ENCODE measurements at regions not wholly inside any gene's neighbourhood (a gene's known extent, or its start where the extent isn't known, plus 50 kb on each side); places are given as distances from the start of the nearest gene placed in this dataset. TPM values are rescaled to one million over a fixed set of nuclear protein-coding genes. Genes with fewer than 3 reads are reported as not detected.

- no peak overlapping the region for H2AFZ ChIP-seq
- WGBS, 2 experiments (ENCODE audit: low coverage in 1 of 2, low lambda C conversion rate in 2 of 2, missing lambda C conversion rate in 2 of 2): 94 to 98% methylated on average over 2 of the region's 2 CpGs
- H3K27me3 ChIP-seq (replicated peaks; ENCODE audit: insufficient read depth): no peaks in the 10 kb centered on the region
- no peak overlapping the region for H3K27ac ChIP-seq
- H3K36me3 ChIP-seq (ENCODE audit: low read depth): no peaks in the 10 kb centered on the region
- H3K79me2 ChIP-seq (ENCODE audit: insufficient read depth): no peaks in the 10 kb centered on the region
- in situ Hi-C loops (cut with MboI): no loop called here
- no peak for TF ChIP-seq EZH2phosphoT487 (IDR thresholded peaks at IDR 0.05; ENCODE audit: insufficient read depth, low read depth)
- no peak for TF ChIP-seq EZH2 (IDR thresholded peaks at IDR 0.05; ENCODE audit: insufficient read depth, poor library complexity, severe bottlenecking)
- no peaks in the 10 kb centered on the region; the same call in 1 of the 2 replicates for H4K20me1 ChIP-seq (ENCODE audit: insufficient read depth)
- H3K4me2 ChIP-seq (ENCODE audit: unreplicated experiment): no peak overlapping the region
- peak; percentile 3 for DNase-seq
- no peak overlapping the region for H3K4me3 ChIP-seq
- no peaks in the 10 kb centered on the region for H3K9me3 ChIP-seq (ENCODE audit: low read depth)
- H3K4me1 ChIP-seq (ENCODE audit: insufficient read depth): peaks cover 24% of the 10 kb centered on the region
- H3K9me2 ChIP-seq (ENCODE audit: insufficient read depth): no peaks in the 10 kb centered on the region
- H3F3A ChIP-seq (ENCODE audit: insufficient read depth): peaks cover 28% of the 10 kb centered on the region
- no peak overlapping the region for H3K9ac ChIP-seq
These were observed 56.4 kb upstream of the C1GALT1 start for GRCh38 chr7:7125963-7126362.

- Histone ChIP-seq H3F3A (ENCODE audit: insufficient read depth) (peaks cover 12% of the 10 kb centered on the region), H3K4me3 (no peak overlapping the region), H3K9me2 (ENCODE audit: insufficient read depth) (no peaks in the 10 kb centered on the region), H2AFZ (no peak overlapping the region), H3K9me3 (ENCODE audit: low read depth) (no peaks in the 10 kb centered on the region), H3K27ac (no peak overlapping the region), H3K4me1 (ENCODE audit: insufficient read depth) (peaks cover 8% of the 10 kb centered on the region), H3K9ac (no peak overlapping the region), H3K79me2 (ENCODE audit: insufficient read depth) (no peaks in the 10 kb centered on the region), H3K36me3 (ENCODE audit: low read depth) (no peaks in the 10 kb centered on the region), H3K27me3 (replicated peaks; ENCODE audit: insufficient read depth) (no peaks in the 10 kb centered on the region), H4K20me1 (ENCODE audit: insufficient read depth) (no peaks in the 10 kb centered on the region), H3K4me2 (ENCODE audit: unreplicated experiment) (no peak overlapping the region)
- WGBS, 2 experiments (ENCODE audit: low coverage in 1 of 2, low lambda C conversion rate in 2 of 2, missing lambda C conversion rate in 2 of 2): 91 to 96% methylated on average over 1 of the region's 1 CpG
- TF ChIP-seq EZH2phosphoT487 (IDR thresholded peaks at IDR 0.05; ENCODE audit: insufficient read depth, low read depth) (no peak), EZH2 (IDR thresholded peaks at IDR 0.05; ENCODE audit: insufficient read depth, poor library complexity, severe bottlenecking) (no peak)
- in situ Hi-C loops (cut with MboI): no loop called here
- DNase-seq: no peak
These were observed 54.6 kb upstream of the C1GALT1 start for GRCh38 chr7:7127773-7128172.

- Histone ChIP-seq H2AFZ (peak overlapping the region; percentile 52; the same call in 1 of the 2 replicates), H4K20me1 (ENCODE audit: insufficient read depth) (no peaks in the 10 kb centered on the region), H3K79me2 (ENCODE audit: insufficient read depth) (no peaks in the 10 kb centered on the region), H3K9me2 (ENCODE audit: insufficient read depth) (no peaks in the 10 kb centered on the region), H3K4me1 (ENCODE audit: insufficient read depth) (no peaks in the 10 kb centered on the region; the same call in 1 of the 2 replicates), H3K9ac (no peak overlapping the region), H3K4me2 (ENCODE audit: unreplicated experiment) (no peak overlapping the region), H3F3A (ENCODE audit: insufficient read depth) (no peaks in the 10 kb centered on the region), H3K9me3 (ENCODE audit: low read depth) (no peaks in the 10 kb centered on the region), H3K27me3 (replicated peaks; ENCODE audit: insufficient read depth) (no peaks in the 10 kb centered on the region), H3K27ac (no peak overlapping the region), H3K4me3 (no peak overlapping the region), H3K36me3 (ENCODE audit: low read depth) (no peaks in the 10 kb centered on the region)
- DNase-seq: no peak
- no peak for TF ChIP-seq EZH2phosphoT487 (IDR thresholded peaks at IDR 0.05; ENCODE audit: insufficient read depth, low read depth)
- TF ChIP-seq EZH2 (IDR thresholded peaks at IDR 0.05; ENCODE audit: insufficient read depth, poor library complexity, severe bottlenecking): no peak
- WGBS, 2 experiments (ENCODE audit: low coverage in 1 of 2, low lambda C conversion rate in 2 of 2, missing lambda C conversion rate in 2 of 2): 41 to 47% methylated on average over 3 of the region's 3 CpGs
- in situ Hi-C loops (cut with MboI): no loop called here
These were observed 53.0 kb upstream of the C1GALT1 start for GRCh38 chr7:7129381-7129780.

GRCh38 chr7:7131273-7131672 is 51.1 kb upstream of the C1GALT1 start:
- no peak overlapping the region for H3K9ac ChIP-seq
- no peaks in the 10 kb centered on the region for H3K9me2 ChIP-seq (ENCODE audit: insufficient read depth)
- 92 to 100% methylated on average over 1 of the region's 1 CpG for WGBS, 2 experiments (ENCODE audit: low coverage in 1 of 2, low lambda C conversion rate in 2 of 2, missing lambda C conversion rate in 2 of 2)
- H2AFZ ChIP-seq: no peak overlapping the region
- H3K4me3 ChIP-seq: no peak overlapping the region
- H3K27me3 ChIP-seq (replicated peaks; ENCODE audit: insufficient read depth): no peaks in the 10 kb centered on the region
- no peaks in the 10 kb centered on the region for H3K36me3 ChIP-seq (ENCODE audit: low read depth)
- peaks cover 4% of the 10 kb centered on the region; the same call in 1 of the 2 replicates for H3K4me1 ChIP-seq (ENCODE audit: insufficient read depth)
- no peak for DNase-seq
- no peaks in the 10 kb centered on the region for H3K9me3 ChIP-seq (ENCODE audit: low read depth)
- no peak overlapping the region for H3K4me2 ChIP-seq (ENCODE audit: unreplicated experiment)
- 0 out of 2 replicates have a peak, but pooled peaks cover under 1% of the 10 kb centered on the region for H3F3A ChIP-seq (ENCODE audit: insufficient read depth)
- no peaks in the 10 kb centered on the region for H3K79me2 ChIP-seq (ENCODE audit: insufficient read depth)
- in situ Hi-C loops (cut with MboI): no loop called here
- no peak overlapping the region for H3K27ac ChIP-seq
- no peaks in the 10 kb centered on the region for H4K20me1 ChIP-seq (ENCODE audit: insufficient read depth)
- TF ChIP-seq EZH2 (IDR thresholded peaks at IDR 0.05; ENCODE audit: insufficient read depth, poor library complexity, severe bottlenecking): no peak
- no peak for TF ChIP-seq EZH2phosphoT487 (IDR thresholded peaks at IDR 0.05; ENCODE audit: insufficient read depth, low read depth)

Small RNA genes in the stretch of these regions (microRNA-seq; reads per million reads assigned to microRNA genes)
- not detected for gene MIR3683 (ENCODE audit: borderline number of aligned reads)

Small RNA genes in the stretch of these regions (small RNA-seq; reads per million reads assigned to genes)
- gene AC079804.2 (ENCODE audit: low read depth, low replicate concordance): not detected
- not detected for gene MIR3683 (ENCODE audit: low read depth, low replicate concordance)
- gene RF00019 (ENCODE audit: low read depth, low replicate concordance): not detected

Data from GM23248 (cell line).